ENCODE measurements at regions not wholly inside any gene's neighbourhood (a gene's known extent, or its start where the extent isn't known, plus 50 kb on each side); places are given as distances from the start of the nearest gene placed in this dataset.

- intact Hi-C loops (cut with micrococcal nuclease), result no loop called here
- TF ChIP-seq CTCF (IDR thresholded peaks at IDR 0.05), result no peak
- Histone ChIP-seq H3K9me3 (replicated peaks in 1 of 2; ENCODE audit: control insufficient read depth in 1 of 2, insufficient read depth in 1 of 2, low read length in 2 of 2) (peaks cover 3 to 5% of the 10 kb centered on the region in 2 donors), H3K4me2 (replicated peaks; ENCODE audit: extremely low read depth, low read length, poor library complexity, severe bottlenecking) (no peak overlapping the region), H3K27me3 (ENCODE audit: control insufficient read depth in 2 of 2, insufficient read depth in 2 of 2, low read length in 2 of 2) (no peaks in the 10 kb centered on the region), H3K4me1 (ENCODE audit: control insufficient read depth in 1 of 2, insufficient read depth in 2 of 2, low read length in 2 of 2) (no peaks in the 10 kb centered on the region), H3K4me3 (replicated peaks in 1 of 3; ENCODE audit: low read depth in 2 of 3, low read length in 3 of 3) (no peak overlapping the region), H4K20me1 (ENCODE audit: insufficient read depth, low read length) (no peaks in the 10 kb centered on the region), H3K27ac (ENCODE audit: low read depth in 1 of 2, low read length in 2 of 2) (no peak overlapping the region), H3K36me3 (replicated peaks in 1 of 2; ENCODE audit: control insufficient read depth in 1 of 2, insufficient read depth in 2 of 2, low read length in 2 of 2) (no peaks in the 10 kb centered on the region), H3K79me2 (ENCODE audit: insufficient read depth, low read length) (no peaks in the 10 kb centered on the region), H2AFZ (ENCODE audit: insufficient read depth, low read depth, low read length, poor library complexity, severe bottlenecking) (no peak overlapping the region), H3K9ac (ENCODE audit: insufficient read depth, low read length, poor library complexity, severe bottlenecking) (no peak overlapping the region)
- WGBS (ENCODE audit: insufficient coverage), result no CpG with 5 or more reads among the region's 3 CpGs
- no peak overlapping the region for H3K27ac Mint-ChIP-seq
- peaks cover 0 to 1% (median 0%) of the 10 kb centered on the region in 3 donors for H3K27me3 Mint-ChIP-seq (ENCODE audit: low read depth in 3 of 3)
- no peaks in the 10 kb centered on the region for H3K36me3 Mint-ChIP-seq
- H3K9me3 Mint-ChIP-seq, result peaks cover 0 to 5% (median 2%) of the 10 kb centered on the region in 7 donors
- H3K4me1 Mint-ChIP-seq, result no peaks in the 10 kb centered on the region
- no peak for DNase-seq
- H3K4me3 Mint-ChIP-seq, result no peak overlapping the region
These were observed 988.3 kb upstream of the GYPC start for GRCh38 chr2:125667630-125668029.

- Mint-ChIP-seq H3K36me3 (no peaks in the 10 kb centered on the region), H3K27me3 (ENCODE audit: low read depth in 3 of 3) (no peaks in the 10 kb centered on the region), H3K9me3 (peaks cover 3 to 14% (median 5%) of the 10 kb centered on the region in 7 donors), H3K4me3 (peak overlapping the region in 1 of 2 donors; percentile 14), H3K27ac (no peak overlapping the region), H3K4me1 (no peaks in the 10 kb centered on the region)
- Histone ChIP-seq H3K27me3 (ENCODE audit: control insufficient read depth in 2 of 2, insufficient read depth in 2 of 2, low read length in 2 of 2) (no peaks in the 10 kb centered on the region), H3K79me2 (ENCODE audit: insufficient read depth, low read length) (no peaks in the 10 kb centered on the region), H3K36me3 (replicated peaks in 1 of 2; ENCODE audit: control insufficient read depth in 1 of 2, insufficient read depth in 2 of 2, low read length in 2 of 2) (no peaks in the 10 kb centered on the region), H3K9me3 (replicated peaks in 1 of 2; ENCODE audit: control insufficient read depth in 1 of 2, insufficient read depth in 1 of 2, low read length in 2 of 2) (peaks cover 0 to 14% of the 10 kb centered on the region in 2 donors), H3K4me3 (replicated peaks in 1 of 3; ENCODE audit: low read depth in 2 of 3, low read length in 3 of 3) (no peak overlapping the region), H3K4me1 (ENCODE audit: control insufficient read depth in 1 of 2, insufficient read depth in 2 of 2, low read length in 2 of 2) (no peaks in the 10 kb centered on the region), H3K9ac (ENCODE audit: insufficient read depth, low read length, poor library complexity, severe bottlenecking) (no peak overlapping the region), H3K4me2 (replicated peaks; ENCODE audit: extremely low read depth, low read length, poor library complexity, severe bottlenecking) (no peak overlapping the region), H2AFZ (ENCODE audit: insufficient read depth, low read depth, low read length, poor library complexity, severe bottlenecking) (no peak overlapping the region), H3K27ac (ENCODE audit: low read depth in 1 of 2, low read length in 2 of 2) (no peak overlapping the region), H4K20me1 (ENCODE audit: insufficient read depth, low read length) (no peaks in the 10 kb centered on the region)
- DNase-seq, result no peak
- WGBS (ENCODE audit: insufficient coverage), result 50% methylated on average over 2 of the region's 4 CpGs
- intact Hi-C loops (cut with micrococcal nuclease), result no loop called here
- TF ChIP-seq CTCF (IDR thresholded peaks at IDR 0.05), result no peak
These were observed 976.1 kb upstream of the GYPC start for GRCh38 chr2:125679903-125680302.
